COR-L47 (cell line): ENCODE measurements at regions not wholly inside any gene's neighbourhood (a gene's known extent, or its start where the extent isn't known, plus 50 kb on each side); places are given as distances from the start of the nearest gene placed in this dataset.

Source experiments
- DNase-seq: peaks from one replicate; lab custom pipeline; 2025; lab: John Stamatoyannopoulos, UW

DNA sequence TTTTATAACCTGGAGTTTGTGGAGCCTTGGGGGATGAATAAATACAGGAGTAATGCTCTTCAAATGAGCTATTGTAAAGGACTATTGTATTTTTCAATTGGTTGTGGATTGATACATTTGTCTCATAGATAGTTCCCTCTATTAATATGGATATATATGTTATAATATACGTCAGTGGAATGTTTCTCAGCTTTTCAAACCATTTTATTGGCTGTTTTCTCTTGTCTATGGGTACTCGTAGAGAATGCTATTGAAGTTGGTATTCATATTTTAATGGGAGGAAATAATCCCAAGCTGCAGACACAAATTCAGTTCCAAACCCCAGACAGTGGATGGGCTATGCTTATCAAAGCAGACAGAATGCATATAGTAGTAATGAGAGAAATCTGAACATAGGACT, 181.8 kb upstream of the DAB2 start:
- DNase-seq, result no peak

DNA sequence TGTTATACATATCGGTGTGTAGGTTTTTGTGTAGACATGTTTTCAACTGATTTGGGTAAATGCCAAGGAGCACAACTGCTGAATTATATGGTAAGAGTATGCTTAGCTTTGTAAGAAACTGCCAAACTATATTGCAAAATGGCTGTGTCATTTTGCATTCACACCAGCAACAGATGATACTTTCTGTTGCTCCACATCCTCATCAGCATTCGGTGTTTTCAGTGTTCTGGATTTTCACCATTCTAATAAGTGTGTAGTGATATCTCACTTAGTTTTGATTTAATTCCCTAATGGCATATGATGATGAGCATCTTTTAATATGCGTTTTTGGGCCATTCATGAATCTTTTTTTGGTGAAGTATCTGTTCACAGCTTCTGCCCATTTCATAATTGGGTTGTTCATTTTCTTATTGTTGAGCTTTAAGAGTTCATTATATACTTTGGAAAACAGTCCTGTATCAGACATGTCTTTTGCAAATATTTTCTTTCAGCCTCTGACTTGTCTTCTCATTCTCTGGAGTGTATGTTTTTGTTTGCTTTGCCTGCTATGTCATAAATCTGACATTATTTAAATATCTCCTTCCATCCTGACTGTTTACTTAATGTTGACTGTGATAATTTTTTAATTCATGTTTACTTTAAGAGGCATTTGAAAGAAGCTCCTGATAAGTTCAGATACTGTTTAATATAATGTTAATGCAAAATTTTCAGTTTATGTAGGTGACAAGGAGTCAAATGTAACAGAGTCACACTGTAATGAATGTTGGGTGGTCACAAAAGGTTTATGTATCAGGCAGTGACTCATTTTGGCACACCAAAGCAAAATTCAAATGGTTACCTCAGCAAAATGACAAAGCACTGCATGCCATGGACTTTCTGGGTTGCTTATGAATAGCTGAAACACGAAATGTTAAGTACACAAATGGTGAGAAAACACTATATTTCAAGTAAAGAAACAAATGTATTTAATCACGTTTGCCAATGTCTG, 181.1 kb upstream of the DAB2 start:
- DNase-seq, result no peak

DNA sequence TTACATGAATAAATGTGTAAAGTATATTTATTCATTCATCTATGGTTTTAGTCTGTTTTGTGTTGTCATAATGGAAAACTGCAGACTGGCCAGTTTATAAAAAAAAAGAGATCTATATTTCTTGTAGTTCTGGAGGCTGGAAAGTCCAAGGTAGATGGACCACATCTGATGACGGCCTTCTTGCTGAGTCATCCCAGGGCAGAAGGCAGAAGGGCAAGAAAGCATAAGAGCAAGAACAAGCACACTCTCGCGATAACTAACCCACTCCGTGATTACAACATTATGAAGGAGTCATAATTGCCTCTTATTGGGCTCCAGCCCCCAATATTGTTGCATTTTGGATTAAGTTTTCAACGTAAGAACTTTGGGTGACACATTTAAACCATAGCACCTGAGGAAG, 180.4 kb upstream of the DAB2 start:
- no peak for DNase-seq

DNA sequence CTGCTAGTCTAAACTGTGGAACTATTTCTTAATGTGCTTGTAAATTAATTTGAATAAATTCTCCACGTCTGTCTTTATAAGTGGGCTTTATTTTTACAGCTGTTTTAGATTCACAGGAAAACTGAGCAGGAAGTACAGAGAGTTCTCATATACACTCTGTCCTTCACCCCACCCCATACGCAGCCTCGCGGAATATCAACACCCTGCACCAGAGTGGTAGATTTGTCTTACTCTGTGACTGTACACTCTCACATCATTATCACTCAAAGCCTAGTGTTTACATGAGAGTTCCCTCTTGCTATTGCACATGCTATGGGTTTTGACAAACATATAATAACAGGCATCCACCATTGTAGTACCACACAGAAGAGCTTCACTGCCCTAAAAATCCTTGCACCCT, 179.7 kb upstream of the DAB2 start:
- no peak for DNase-seq

DNA sequence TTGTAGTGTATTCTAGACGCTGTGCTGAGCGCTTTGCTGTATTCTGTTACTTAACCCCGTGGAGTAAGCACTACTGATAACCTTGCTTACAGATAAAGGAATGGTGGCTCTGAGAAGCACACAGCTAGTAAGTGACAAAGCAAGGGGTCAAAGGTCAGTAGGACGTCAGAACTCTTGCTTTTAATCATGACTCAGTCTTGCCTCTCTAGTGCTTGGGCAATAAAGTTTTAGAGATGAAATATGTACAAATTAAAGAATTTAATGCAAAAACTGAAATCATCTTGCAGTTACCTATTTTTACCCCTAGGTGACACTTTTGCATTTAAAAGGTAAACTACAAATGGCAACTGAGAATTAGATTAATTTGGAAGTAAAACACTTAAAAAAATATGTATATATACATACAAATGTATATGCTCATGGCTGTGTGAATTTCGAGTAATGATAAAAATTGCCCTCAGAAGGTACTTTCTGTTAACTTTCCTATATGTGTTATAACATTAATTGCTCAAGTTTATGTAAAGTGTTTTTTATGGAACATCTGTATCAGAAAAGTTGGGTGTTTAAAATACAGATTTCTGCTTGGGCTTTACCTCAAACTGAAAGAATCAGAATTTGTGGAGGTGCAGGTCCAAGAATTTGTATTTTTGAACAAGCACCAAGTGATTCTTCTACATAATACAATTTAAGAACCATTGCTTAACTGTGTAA, 175.1 kb upstream of the DAB2 start:
- no peak for DNase-seq

DNA sequence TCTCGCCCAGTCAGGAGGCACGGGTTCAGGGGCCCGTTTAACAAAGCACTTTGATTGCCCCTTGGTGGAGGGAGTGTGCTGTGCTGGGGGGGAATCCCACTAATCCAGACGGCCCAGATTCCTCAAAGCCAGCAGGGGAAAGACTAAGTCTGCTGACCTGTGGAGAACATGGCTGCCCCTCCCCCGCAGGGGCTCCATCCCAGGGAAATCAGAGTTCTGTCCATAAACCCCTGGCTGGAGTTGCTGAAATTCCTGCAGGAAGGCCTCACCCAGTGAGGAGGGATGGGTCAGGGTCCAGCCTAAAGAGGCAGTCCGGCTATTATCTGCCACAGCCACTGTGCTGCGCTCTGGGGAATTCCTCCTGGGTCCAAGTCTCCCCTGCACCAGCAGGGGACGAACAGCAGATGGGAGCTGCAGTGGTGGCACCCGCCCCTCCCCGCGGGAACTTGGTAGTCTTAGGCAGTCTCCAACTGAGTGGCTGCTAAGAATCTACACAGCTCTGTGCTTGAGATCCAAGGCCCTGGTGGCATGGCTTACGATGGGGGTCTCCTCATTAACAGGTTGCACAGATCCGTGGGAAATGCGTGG, 174.0 kb upstream of the DAB2 start:
- no peak for DNase-seq

DNA sequence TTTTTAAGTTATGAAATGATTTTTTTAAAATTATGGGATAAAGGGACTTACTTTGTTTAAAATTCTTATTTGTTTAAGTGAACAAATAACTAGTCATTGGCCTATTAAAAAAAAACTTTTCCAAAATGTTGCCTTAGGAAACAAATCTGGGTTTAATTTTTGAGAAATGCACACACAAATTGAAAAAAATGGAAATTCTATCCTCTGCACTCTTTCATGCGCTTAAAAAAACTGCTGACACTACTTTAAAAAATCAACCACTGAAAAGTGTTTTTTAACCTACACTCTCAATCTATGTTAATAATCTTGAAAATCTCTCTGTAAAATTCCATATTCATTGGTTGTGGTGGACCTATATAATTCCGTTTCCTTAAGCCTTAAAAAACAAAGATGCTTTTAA, 163.4 kb upstream of the DAB2 start:
- DNase-seq, result no peak

DNA sequence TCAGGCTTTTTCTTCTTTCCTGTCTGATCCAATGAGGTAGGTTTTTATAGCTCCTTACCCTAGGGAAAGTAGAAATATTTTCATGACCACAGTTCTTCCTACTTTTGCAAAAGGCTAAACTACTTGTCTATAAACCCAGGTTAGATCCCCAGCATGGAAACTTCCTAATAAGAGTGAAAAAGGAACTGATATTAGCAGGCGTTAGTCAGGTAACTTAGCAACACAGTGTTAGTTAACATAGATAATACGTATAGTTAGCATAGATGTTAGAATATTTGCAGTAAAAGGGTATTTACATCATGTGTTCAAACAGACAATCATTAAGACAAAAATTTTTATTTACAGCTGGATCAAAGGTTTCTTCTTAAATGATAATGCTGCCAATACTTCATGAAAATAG, 162.9 kb upstream of the DAB2 start:
- no peak for DNase-seq

DNA sequence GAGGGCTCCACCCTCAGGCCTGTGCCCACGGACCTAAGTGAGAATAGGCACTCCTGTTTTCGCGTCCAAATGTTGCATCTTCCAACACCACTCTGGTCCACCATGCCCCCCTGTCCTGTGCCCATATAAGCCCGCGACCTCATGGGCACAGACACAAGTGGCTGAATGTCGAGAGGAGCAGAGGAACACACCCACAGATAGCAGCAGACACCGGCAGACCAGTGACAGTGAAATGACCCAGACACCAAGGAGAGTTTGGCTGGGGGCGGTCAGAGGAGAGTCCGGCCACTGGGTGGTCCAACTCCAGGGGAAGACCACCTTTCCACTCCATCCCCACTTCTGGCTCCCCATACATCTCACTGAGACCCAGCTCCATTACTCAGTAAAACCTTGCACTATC, 161.4 kb upstream of the DAB2 start:
- DNase-seq, result no peak

DNA sequence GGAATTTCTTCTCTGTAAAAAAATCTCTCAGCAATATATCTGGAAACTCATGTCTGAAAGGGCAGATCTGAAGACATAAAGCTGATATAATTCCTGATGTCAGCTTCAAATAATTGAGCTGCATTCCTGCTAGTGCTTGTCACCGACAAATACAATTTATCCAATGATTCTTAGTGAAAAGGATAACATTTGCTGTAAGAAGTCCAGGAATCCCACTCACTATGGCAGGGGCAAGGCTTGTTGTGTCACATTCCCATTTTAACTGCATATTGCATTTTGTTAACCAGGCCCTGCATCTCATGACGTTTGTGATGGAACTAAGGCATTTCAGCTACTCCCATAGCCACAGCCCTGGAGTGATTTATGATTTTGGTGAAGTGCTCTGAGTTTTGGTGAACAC, 160.1 kb upstream of the DAB2 start:
- no peak for DNase-seq

DNA sequence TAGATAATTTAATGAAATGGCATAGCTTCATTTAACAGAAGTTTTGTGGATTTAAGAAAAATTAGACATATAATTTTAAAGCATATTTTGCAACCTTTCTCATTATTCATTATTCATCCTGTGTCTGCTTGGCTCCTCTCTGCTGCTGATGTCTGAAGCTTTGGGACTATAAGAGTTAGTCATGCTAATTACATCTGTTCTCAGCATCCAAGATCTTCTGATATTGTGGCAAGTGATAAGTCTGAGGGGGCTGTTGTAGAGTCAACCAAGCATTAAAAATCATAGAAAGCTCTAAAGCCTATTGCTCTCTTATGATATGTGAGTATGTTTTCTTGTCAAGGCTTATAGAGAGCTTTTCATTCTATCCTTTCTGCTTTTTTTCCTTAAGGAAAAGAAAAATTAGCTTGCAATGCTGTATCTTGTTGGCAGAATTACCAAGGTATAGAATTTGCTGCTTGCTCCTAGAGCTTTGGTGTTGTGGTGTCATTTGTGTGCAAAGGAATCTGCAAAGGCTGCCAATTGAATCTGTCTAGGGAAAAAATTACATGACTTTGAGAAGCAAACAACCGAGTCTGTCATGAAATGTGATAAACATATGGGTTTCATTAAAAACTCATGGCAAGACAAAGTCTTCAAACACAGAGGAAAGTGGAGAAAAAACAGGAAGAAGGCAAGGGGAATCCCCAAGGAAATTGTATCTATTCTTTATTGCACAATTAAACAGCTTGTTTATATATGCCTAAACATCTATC, 156.1 kb upstream of the DAB2 start:
- no peak for DNase-seq

DNA sequence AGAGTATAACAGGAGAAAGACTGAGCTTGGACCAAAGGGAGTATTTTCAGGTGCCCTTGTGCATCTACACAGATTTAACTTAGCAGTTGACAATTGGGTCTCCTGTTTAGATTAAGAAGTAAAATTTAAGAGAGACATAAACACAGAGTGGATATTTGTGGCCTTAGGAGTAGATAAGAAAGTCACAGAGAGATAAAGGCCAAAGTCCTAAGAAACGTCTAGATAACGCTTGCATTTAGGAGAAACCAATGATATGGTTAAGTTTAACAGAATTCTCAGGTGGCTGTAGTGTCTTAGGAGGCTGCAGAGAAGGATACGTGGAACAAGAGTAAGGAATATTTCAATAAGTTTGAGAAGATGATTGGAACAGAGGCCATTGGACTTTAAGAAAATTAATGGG, 155.0 kb upstream of the DAB2 start:
- DNase-seq, result no peak

DNA sequence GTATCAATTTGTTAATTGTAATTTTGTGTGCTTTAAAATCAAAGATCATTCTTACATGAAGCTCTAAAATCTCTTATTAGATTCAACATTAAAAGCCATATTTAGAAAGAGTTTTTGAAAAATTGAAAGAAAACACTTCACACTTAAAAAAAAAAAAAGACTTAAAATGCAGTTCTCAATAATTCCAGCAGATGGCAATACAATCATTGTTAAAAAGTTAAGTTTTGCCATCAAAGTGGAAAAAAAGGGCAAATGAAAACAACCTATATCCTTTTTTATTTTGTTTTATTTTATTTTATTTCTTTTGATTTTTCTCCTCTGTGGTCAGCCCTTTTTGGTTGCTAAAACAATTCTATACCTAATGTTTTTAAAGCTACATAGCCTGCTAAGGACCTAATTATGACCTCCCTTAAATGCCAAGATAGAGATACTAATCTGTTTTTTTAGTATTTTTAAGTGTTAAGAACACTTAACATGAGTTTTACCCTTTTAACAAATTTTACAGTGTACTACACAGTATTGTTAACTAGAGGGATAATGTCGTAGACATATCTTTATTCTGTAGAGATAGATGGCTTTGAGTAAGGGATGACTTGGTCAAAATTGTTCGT, 154.2 kb upstream of the DAB2 start:
- no peak for DNase-seq

DNA sequence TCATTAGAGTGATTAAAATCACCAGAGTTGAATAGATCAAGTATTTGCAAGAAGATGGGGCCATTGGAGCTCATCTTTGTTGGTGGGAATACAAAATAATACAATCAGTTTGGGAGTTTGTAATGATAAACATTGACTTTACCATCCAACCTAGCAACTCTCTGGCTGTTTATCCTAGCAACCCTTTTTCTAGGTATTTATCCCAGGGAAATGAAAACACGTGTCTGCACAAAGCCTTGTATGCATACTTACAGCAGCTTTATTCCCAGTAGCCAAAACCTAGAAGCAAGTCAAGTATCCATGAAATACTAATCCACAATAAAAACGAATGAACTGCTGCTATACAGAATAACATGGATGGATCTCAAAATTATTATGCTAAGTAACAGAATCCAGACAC, 152.7 kb upstream of the DAB2 start:
- DNase-seq, result no peak

DNA sequence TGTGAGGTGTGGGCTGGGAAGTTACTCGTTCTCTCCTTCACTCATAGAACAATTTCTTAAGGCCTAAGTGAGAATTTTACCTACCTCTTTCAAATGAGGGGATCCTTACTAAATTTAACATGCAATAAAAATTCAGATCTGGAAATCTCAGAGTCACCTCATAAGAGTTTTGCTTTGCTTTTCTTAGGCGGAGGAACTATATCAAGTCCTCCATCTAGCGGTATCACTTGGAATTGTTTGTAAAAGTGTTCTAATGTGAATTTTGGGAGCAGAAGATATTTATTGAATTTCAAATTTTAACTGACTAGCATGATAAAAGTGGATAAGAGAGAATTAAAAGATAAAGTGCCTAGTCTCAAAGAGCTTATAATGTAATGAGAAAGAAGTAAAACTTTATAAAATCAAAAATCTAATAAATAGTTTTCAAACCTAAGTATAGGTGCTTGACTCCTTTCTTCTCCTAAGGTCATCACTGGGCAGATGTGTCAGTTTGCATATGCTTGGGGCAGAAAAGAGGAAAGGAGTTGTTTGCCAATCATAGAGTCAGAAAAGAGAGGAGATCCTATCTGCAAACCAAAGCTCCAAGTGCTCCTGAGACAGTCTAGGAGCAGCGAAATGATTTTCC, 145.7 kb upstream of the DAB2 start:
- no peak for DNase-seq

DNA sequence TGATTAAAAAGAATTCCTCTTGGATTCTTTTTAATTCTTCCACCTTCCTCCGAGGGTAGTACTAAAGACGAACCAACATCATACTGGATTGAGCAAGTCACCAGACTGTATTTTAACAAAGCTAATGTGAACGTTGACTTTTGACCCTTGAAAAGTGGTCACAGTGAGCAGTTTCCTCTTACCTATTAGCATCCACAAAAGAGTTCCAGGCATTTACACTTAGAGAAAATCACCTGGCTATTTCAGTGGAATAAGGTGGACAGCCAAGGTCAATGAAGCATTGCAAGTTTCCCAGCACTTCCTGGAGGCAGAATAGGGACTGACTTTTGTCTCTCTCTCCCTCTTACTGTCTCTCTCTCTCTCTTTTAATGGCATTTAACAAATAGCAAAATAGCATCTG, 145.1 kb upstream of the DAB2 start:
- no peak for DNase-seq

DNA sequence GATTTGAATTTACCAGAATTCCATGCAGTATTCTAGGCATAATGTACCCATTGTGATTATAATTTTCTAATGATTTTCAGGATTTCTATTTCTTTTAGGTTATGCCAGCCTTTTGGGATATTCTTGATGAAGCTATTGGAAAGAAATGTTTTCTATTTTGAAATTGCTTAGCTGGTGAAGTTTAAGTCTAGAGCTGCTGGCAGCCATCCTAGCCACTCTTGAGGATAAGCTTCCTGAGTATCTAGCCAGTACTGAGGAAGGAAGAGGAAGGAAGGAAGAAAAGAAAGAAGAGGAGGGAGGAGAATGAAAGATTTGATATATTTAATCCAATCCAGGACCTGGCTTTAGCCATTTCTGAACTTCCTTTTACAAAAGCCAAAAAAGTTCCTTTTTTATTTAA, 142.1 kb upstream of the DAB2 start:
- no peak for DNase-seq

DNA sequence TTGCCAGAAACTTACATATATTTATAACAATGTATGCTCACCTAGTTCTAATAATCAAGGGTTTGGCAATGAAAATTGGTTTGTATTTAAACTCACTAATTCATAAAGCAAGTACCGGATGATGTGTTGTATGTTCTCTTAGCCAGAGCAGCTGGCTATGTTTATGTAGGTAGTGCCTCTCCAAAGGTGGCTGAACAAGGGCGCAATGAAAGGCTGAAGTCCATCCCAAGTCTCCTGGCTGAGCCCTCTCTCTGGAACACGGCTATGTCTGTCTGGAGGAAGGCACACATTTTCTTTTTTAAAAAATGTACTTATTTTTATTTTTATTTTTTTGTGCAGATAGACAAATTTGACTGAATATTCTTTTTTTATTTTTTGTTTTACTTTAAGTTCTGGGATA, 141.2 kb upstream of the DAB2 start:
- no peak for DNase-seq

DNA sequence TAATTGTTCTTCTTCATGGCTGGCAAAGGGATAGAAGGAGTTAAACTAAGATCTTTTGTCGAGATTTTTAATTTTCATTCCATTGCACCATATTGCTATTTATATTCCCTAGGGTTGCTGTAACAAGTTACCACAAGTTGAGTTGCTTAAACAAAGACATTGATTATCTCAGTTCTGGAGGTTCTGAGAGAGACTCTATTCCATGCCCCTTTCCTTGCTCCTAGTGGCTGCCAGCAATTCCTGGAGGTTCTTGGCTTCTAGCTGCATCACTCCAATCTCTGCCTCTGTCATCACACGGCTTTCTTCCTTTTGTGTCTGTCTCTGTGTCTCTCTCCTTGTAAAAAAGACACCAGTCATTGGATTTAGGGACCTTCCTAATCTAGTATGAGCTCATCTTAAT, 136.6 kb upstream of the DAB2 start:
- DNase-seq, result no peak

DNA sequence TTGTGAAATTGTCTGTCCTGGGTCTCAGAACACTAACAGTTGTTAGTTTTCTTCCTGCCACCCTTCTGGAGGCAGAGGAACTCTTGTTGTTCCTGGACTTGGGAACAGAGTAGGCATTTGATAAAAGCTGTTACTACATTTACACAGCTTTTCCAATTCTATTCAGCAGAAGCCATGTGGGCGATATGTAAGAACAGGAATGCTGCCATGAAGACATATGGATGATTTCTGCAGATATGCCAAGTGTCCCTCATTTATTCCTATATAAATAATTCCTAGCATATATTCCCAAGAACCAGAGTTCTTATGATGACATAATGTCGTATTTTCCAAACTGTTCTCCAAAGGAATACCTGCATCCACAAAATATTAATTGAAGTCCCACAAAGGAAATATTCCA, 135.9 kb upstream of the DAB2 start:
- DNase-seq, result no peak

DNA sequence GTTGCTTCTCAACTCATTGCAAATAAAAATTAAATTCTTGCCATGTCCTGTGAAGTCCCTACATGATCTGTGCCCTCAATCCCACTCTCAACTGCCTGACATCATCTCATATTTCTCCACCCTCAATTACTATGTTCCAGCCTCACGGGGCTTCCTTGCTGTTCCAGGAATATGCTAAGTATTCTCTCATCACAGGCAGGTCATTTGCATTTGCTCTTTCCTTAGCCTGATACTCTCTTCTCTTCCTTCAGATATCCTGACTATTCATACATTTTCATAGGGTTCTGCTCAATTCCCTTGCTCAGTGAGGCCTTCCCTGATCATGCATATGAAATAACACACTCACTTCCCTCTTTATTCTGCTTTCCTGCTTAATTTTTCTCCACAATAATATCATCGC, 135.1 kb upstream of the DAB2 start:
- DNase-seq, result no peak

DNA sequence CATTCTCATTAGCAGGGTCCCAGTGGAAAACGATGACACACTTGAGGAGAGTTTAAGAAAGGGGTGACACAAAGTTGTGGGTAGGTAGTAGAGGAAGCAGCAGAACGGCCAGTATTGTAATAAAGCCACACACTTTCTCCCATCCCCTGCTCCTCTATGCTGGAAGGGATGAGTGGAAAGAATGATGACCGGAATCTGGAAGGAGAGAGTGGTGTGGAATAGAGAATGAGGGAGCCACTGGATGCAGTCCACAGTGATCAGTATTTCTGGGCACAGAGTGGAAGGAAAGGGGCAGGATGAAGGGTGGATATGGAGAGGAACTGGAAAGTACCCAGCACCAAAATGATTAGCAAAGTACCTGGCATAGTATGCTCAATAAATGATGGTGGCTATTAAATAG, 133.8 kb upstream of the DAB2 start:
- no peak for DNase-seq
